ENCODE measurements at regions not wholly inside any gene's neighbourhood (a gene's known extent, or its start where the extent isn't known, plus 50 kb on each side); places are given as distances from the start of the nearest gene placed in this dataset.

DNA sequence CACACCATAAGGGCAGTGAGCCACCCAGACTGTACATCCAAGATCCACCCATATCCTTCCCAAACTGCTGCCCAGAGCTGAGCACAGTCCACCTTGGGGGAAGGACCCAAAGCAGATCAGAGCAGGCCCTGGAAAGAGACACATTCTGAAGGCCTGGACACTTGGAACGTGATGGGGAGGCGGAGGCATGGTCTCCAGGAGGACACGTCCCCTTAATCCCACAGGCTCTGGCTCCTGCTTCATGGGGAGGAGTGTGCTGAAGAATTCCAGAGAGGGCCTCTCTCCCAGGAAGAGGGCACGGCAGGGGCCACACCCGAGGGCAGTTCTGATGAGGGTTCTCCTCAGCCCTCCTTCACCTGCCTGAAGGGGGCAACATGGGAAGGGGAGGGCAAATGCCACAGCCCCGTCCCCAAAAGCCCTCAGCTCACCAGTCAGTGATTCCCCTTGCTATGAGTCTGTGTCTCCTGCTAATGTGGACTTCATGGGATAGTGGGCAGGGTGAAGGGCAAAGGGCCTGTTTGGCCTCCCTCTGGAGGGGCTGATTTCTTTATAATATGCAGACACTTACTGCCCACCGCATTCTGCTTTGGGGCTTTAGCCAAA is 276.8 kb downstream of the ENC1 start:
- H3K27ac ChIP-seq: no peak overlapping the region
- TF ChIP-seq, protein P1, sequence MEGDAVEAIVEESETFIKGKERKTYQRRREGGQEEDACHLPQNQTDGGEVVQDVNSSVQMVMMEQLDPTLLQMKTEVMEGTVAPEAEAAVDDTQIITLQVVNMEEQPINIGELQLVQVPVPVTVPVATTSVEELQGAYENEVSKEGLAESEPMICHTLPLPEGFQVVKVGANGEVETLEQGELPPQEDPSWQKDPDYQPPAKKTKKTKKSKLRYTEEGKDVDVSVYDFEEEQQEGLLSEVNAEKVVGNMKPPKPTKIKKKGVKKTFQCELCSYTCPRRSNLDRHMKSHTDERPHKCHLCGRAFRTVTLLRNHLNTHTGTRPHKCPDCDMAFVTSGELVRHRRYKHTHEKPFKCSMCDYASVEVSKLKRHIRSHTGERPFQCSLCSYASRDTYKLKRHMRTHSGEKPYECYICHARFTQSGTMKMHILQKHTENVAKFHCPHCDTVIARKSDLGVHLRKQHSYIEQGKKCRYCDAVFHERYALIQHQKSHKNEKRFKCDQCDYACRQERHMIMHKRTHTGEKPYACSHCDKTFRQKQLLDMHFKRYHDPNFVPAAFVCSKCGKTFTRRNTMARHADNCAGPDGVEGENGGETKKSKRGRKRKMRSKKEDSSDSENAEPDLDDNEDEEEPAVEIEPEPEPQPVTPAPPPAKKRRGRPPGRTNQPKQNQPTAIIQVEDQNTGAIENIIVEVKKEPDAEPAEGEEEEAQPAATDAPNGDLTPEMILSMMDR (IDR thresholded peaks at IDR 0.05): no peak
- no peak overlapping the region for H3K4me3 ChIP-seq (ENCODE audit: low read depth in 1 of 2, low read length in 1 of 2)
- no peaks in the 10 kb centered on the region for H3K4me1 ChIP-seq (ENCODE audit: control insufficient read depth in 1 of 2, insufficient read depth in 1 of 2, low read depth in 1 of 2, low read length in 1 of 2)
- H3K9me3 ChIP-seq: no peaks in the 10 kb centered on the region
- H3K27me3 ChIP-seq: no peaks in the 10 kb centered on the region
- H3K36me3 ChIP-seq: no peaks in the 10 kb centered on the region

DNA sequence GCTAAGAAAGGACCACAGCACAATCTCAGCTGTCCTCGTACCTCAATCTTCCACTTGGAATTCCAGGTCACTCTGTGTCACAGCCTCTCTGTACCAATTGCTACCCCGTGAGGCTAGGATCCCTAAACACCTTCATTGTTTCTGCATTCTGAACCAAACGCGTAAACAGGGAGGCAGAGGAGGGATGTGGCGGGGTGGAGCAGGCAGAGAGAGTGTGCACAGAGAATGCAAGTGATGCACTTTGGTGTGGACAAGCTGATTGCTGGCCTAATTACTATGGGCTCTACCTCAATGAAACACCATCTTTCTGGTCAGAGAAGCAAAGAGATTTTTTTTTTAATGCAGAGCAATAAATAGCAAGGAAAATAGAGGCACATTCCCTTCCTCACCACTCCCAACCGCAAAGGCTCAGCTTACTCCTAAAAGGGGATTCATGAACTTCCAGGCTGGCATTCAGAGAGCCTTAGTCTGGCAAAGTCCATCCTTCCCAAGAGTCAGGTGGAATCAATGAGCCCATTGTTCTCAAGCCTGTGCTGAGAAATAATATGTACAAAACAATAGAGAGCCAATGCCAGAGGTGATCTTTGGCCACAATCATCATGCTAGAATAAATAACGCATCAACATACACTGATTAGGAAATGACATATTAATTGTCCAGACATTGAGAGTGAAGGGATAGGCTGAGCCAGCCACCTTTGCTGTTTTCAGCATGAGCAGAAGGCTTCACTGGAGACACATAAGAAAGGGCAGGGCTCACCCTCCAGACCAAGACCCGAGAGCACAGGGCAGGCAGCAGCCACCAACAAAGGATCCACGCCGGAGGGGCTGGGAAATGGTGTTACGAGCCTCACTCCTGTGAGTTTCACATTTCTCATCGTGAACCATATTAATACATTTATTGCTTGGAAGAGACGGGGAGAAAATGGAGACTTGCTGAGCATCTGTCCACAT is 278.8 kb downstream of the ENC1 start:
- no peaks in the 10 kb centered on the region for H3K27me3 ChIP-seq
- TF ChIP-seq, protein P1 (IDR thresholded peaks at IDR 0.05): no peak
- H3K4me1 ChIP-seq (ENCODE audit: control insufficient read depth in 1 of 2, insufficient read depth in 1 of 2, low read depth in 1 of 2, low read length in 1 of 2): no peaks in the 10 kb centered on the region
- H3K4me3 ChIP-seq (ENCODE audit: low read depth in 1 of 2, low read length in 1 of 2): no peak overlapping the region
- H3K36me3 ChIP-seq: no peaks in the 10 kb centered on the region
- no peaks in the 10 kb centered on the region for H3K9me3 ChIP-seq
- H3K27ac ChIP-seq: no peak overlapping the region

DNA sequence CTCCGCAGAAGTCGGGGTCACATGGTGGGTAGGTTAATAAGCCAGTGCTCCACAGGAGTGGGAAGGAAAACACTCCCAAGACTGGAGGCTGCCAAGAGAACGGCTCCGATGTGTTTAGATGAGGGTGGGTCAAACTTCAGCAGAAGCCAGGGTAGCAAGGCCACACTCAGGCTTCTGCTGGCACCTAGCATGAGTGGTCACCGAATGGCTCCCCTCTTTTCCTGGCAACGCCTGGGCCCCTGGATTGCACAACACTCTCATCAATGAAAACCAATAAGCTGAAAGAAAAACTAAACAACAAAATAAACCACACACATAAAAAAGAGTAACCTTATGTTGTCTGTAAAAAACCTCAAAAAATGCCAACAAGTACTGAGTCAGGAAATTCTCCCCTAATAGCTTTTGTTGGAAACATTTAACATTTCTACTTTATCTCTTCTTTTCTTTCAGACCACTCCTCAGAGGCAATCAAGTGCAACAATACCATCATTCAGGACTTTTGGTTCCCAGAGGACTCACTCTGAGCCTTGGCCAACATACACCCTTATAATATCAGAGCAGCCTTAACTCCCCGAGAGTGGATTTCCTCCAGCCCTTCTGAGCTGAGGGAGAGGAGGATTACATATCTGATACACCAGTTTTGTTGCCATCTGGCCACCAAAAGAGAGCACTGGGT is 279.9 kb downstream of the ENC1 start:
- H3K4me3 ChIP-seq (ENCODE audit: low read depth in 1 of 2, low read length in 1 of 2): no peak overlapping the region
- no peaks in the 10 kb centered on the region for H3K4me1 ChIP-seq (ENCODE audit: control insufficient read depth in 1 of 2, insufficient read depth in 1 of 2, low read depth in 1 of 2, low read length in 1 of 2)
- H3K27me3 ChIP-seq: no peaks in the 10 kb centered on the region
- TF ChIP-seq, protein P1 (IDR thresholded peaks at IDR 0.05): no peak
- no peak overlapping the region for H3K27ac ChIP-seq
- H3K9me3 ChIP-seq: no peaks in the 10 kb centered on the region
- H3K36me3 ChIP-seq: no peaks in the 10 kb centered on the region

DNA sequence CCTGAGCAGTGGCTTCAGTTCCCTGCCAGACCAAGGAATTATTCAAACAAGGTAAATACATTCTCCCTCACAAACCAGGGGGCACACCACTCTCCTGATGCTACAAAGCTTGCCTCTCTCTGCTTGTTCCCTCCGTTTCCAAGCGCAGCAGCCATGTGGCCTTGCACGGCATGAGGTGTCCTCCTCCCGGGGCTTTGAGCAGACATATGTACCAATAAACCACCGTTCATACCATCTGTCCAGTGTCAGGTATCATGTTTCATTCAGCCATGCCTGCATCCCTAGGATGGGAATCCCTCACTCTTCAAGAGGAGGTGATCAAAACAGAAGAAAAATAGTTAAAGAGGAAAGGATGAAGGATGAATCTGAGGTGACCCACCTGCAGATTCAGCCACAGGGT is 282.7 kb downstream of the ENC1 start:
- Histone ChIP-seq H3K27me3 (no peaks in the 10 kb centered on the region), H3K4me3 (ENCODE audit: low read depth in 1 of 2, low read length in 1 of 2) (no peak overlapping the region), H3K27ac (no peak overlapping the region), H3K9me3 (no peaks in the 10 kb centered on the region), H3K4me1 (ENCODE audit: control insufficient read depth in 1 of 2, insufficient read depth in 1 of 2, low read depth in 1 of 2, low read length in 1 of 2) (no peaks in the 10 kb centered on the region), H3K36me3 (no peaks in the 10 kb centered on the region)
- TF ChIP-seq, protein P1 (IDR thresholded peaks at IDR 0.05): no peak

DNA sequence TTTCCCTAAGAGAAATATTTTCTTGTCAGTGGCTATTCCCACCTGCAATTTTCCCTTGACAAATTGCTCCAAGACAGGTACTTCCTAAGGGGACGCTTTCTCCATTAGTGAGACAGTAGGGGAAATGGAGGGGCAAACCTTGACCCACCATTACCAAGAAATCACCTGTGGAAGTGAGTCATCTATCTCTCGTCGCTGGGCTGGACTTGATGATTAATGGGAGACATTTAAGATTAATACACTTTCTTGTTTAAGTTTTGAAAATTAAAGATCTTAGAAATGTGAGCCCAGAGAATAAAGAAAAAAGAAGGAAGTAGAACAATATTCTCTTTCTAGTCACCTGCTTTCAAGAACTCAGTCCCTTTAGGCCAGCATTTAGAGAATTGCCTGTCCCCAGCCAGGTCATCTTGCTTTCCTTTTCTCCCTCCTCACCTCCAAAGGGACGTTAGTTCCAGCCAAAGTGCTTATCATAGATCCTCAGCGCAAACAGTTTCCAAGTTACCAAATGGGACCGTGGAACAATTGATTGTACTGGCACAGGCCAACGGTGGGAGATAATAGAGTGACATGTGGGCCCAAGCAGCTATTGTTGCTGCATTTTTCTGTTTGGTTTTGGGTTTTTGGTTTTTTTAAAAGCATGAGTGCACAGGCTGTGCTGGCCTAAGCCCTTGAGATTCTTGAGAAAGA is 284.4 kb downstream of the ENC1 start:
- Histone ChIP-seq H3K4me1 (ENCODE audit: control insufficient read depth in 1 of 2, insufficient read depth in 1 of 2, low read depth in 1 of 2, low read length in 1 of 2) (no peaks in the 10 kb centered on the region), H3K27me3 (no peaks in the 10 kb centered on the region), H3K27ac (no peak overlapping the region), H3K4me3 (ENCODE audit: low read depth in 1 of 2, low read length in 1 of 2) (no peak overlapping the region), H3K9me3 (no peaks in the 10 kb centered on the region), H3K36me3 (no peaks in the 10 kb centered on the region)
- TF ChIP-seq, protein P1 (IDR thresholded peaks at IDR 0.05): no peak

Data from neutrophil (primary cell).